VCaP (cell line): ENCODE measurements at regions not wholly inside any gene's neighbourhood (a gene's known extent, or its start where the extent isn't known, plus 50 kb on each side); places are given as distances from the start of the nearest gene placed in this dataset.

Experiments
- H3K27ac ChIP-seq: fragments of 450-650 bp; 2 replicates; pipeline ENCODE4 v1.5.1; 2017
- CTCF ChIP-seq: fragments of 450-650 bp; conservative IDR thresholded peaks from 2 replicates; pipeline ENCODE4 v1.5.1; 2017; ENCODE audit warnings: mild to moderate bottlenecking, moderate library complexity

- H3K27ac ChIP-seq = no peak overlapping the region
- TF ChIP-seq CTCF = no peak
Observed at GRCh38 chr4:41883988-41884734, 51.1 kb upstream of the TMEM33 start.

GRCh38 chr4:41882625-41883347, 52.4 kb upstream of the TMEM33 start:
- TF ChIP-seq CTCF = peak; percentile 99
- H3K27ac ChIP-seq = no peak overlapping the region

- no peak for TF ChIP-seq CTCF
- no peak overlapping the region; the same call in 1 of the 2 replicates for H3K27ac ChIP-seq
Observed at GRCh38 chr4:41881981-41882624, 53.1 kb upstream of the TMEM33 start.

- no peak for TF ChIP-seq CTCF
- H3K27ac ChIP-seq = no peak overlapping the region; the same call in 1 of the 2 replicates
Observed at GRCh38 chr4:41880840-41881831, 54.1 kb upstream of the TMEM33 start.

- H3K27ac ChIP-seq = no peak overlapping the region
- no peak for TF ChIP-seq CTCF
Observed at GRCh38 chr4:41880022-41880837, 55.0 kb upstream of the TMEM33 start.

- H3K27ac ChIP-seq = no peak overlapping the region
- TF ChIP-seq CTCF = no peak
Observed at GRCh38 chr4:41879552-41879951, 55.7 kb upstream of the TMEM33 start.
